CD4-positive, alpha-beta T cell treated with Interferon gamma for 1 hour (primary cell): ENCODE measurements at regions not wholly inside any gene's neighbourhood (a gene's known extent, or its start where the extent isn't known, plus 50 kb on each side); places are given as distances from the start of the nearest gene placed in this dataset.
"Not testable (repeated sequence)": the region's sequence is repeated elsewhere in the genome, so short reads cannot be mapped to it uniquely, and the experiment has no call there.

Source experiments
- DNase-seq: peaks from one replicate; pipeline ENCODE4 v3.0.0-alpha.2; 2020

DNA sequence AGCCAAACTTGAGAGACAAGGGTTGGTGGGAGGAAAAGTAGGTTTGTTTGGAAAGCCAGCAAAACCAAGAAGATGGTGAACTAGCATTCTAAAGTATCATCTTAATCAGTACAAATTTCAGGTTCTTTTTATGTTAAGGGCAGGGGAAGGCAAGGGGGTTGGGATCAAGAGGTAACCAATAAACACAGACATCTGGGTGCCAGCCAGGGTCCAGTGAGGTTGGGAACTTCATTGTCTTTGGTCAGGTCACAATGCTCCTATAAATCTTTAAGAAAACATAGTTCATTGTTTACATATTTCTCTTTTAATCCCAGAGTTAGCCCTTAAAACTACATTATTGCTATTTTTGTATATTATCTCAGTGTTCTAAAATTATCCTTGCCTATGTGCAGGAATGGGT lies 126.2 kb upstream of the NR5A2 start:
- DNase-seq = no peak

GRCh38 chr1:199907361-199907760 lies 120.1 kb upstream of the NR5A2 start:
- DNase-seq = no peak

- no peak for DNase-seq
Measured at GRCh38 chr1:199909137-199909536, 118.4 kb upstream of the NR5A2 start.

- DNase-seq = no peak
Measured at GRCh38 chr1:199913318-199913717, 114.2 kb upstream of the NR5A2 start.

GRCh38 chr1:199914546-199914945 lies 113.0 kb upstream of the NR5A2 start:
- DNase-seq = no peak

GRCh38 chr1:199918196-199918769 lies 109.2 kb upstream of the NR5A2 start:
- DNase-seq = no peak

- DNase-seq = no peak
Measured at GRCh38 chr1:199920635-199921034, 106.9 kb upstream of the NR5A2 start.

DNA sequence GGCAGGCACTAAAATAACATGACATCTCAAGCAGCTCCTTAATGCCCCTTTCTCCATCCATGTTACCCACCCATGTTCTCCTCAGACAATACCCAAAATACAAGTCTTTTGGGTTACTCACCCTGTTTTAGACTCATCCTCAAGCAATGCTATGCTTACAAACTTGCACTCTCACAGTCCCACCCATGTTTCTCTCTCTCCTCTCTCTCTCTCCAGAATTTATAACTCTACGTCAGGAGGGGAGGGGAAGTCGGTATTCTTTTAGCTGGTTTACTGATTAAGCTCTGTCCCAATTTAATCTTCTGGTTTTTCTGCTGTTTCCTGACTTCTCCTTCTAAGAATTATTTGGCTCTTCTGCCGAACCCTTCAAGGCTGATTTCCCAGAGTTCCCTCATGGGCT lies 98.0 kb upstream of the NR5A2 start:
- DNase-seq = no peak

- DNase-seq = not testable (repeated sequence)
Measured at GRCh38 chr1:199930067-199930466, 97.4 kb upstream of the NR5A2 start.

DNA sequence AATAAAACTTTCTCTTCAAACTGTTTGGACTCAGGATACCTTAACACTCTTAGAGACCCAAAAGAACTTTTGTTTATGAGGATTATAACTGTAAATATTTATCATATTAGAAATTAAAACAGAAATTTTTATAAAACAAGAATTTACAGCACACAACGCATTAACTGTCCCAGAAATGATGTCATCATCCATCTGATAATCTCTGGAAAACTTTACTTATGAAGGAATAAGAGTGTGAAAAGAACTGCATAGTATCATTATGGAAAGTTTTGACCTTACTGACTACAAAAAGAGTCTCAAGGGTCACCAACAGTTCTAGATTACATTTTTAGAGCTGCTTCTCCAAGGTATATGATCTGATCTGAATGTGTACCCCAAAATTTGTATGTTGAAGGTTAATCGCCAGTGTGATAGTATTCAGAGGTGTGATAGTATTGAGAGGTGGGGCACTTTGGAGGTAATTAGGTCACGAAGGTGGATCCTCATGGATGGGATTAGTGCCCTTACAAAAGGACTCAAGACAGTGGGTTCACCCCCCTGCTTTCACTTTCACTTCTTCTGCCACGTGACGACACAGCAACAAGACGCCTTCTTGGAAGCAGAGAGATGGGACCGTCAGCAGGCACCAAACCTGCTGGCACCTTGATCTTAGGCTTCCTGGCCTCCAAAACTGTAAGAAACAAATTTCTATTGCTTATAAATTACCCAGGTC lies 95.7 kb upstream of the NR5A2 start:
- peak; percentile 33 for DNase-seq

DNA sequence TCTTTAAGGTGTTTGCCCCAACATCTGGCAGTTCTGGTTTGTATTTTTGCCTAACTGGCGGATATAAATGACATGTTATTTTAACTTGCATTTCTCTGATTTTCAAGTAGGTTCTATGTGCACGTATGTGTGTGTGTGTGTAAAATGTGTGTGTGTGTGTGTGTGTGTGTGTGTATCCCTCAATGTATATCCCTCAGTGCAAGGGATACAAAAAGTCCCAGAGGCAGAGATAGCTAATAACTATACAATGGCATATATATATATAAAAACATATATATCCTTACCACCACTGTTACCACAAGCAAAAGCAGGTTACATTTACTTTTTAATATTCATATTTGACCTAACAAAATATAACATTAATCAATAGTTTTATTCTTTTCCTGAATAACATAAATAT lies 95.0 kb upstream of the NR5A2 start:
- DNase-seq = no peak

DNA sequence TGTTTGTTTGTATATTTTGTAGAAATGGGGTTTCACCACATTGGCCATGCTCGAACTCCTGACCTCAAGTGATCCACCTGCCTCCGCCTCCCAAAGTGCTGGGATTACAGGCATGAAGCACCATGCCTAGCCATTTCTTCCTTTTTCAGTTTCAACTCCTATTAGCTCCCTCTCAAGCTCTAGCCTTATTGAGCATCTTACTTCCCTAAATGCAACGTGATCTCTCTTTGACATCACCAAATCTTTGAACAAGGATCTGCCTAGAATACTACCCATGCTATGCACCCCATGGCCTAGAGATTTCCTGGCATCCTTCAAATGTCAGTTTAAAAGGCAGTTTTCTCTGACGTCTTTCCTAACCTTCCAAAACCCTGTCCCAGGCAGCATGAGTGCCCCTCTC lies 91.1 kb upstream of the NR5A2 start:
- DNase-seq = no peak

GRCh38 chr1:199937161-199937560 lies 90.3 kb upstream of the NR5A2 start:
- no peak for DNase-seq

DNA sequence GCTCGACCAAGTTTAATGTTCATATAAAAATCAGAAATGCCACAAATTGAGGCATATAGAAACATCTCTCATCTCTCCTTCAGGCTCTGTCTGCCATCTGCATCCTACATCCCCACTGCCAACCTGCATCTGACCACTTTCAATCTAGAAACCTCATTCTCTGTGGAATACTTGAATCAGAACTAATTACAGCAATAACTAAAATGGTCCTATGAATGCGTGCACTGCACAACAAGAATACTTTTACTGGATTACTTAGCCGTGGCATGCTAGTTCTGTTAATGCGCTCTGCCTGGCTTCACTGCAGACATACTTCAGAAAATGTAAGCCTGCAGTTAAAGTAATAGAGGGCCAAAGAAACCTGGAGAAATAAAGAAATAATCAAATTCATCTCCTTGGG lies 89.8 kb upstream of the NR5A2 start:
- no peak for DNase-seq

DNA sequence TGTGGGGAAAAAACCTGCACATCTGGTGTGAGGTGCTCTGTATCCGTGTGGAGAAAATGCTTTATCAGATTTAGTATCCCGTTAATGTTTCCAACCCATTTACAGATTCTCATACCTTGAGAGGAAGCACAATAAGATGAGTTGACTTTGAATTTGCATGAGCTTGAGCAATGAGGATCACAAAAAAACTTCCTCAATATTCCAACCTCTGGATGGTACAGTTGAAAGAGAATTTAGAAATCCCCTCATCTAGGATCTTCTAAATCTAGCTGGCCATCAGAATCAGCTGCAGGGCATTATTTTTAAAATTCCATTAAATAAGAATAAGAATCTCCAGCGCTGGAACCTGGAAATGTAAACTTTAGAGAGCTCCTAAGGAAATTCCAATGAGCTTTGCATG lies 82.5 kb upstream of the NR5A2 start:
- DNase-seq = no peak

DNA sequence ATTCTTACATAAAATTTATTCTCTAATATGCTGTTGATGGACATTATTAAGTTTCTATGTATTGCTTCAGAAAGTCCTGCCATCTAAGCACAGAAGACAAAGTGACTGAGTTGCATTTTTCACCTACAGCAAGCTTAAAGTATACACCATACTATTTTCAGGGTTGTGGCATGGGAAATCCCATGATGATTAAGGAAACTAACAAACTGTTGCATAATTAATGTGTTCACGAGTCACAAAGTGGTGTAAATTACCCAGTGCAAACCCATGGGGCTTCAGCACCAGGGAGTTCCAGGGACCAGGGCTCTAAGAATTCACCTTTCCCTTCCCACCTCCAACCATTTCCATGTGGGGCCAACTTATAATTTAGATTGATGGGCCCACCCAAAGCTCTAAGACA lies 81.9 kb upstream of the NR5A2 start:
- no peak for DNase-seq

- DNase-seq = no peak
Measured at GRCh38 chr1:199946305-199947155, 81.0 kb upstream of the NR5A2 start.

GRCh38 chr1:199948587-199949280 lies 78.8 kb upstream of the NR5A2 start:
- DNase-seq = no peak

DNA sequence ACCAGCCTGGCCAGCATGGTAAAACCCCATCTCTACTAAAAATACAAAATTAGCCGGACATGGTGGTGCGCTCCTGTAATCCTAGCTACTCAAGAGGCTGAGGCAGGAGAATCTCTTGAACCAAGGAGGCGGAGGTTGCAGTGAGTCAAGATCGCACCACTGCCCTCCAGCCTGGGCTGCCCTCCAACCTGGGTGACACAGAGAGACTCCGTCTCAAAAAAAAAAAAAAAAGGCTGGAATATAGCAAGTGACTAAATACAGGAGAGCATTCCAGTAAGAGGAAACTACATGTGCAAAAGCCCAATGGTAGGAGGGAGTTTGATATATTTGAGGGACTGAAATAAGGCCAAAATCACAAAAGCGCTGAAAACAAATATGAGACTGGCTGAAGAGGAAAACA lies 76.5 kb upstream of the NR5A2 start:
- not testable (repeated sequence) for DNase-seq

DNA sequence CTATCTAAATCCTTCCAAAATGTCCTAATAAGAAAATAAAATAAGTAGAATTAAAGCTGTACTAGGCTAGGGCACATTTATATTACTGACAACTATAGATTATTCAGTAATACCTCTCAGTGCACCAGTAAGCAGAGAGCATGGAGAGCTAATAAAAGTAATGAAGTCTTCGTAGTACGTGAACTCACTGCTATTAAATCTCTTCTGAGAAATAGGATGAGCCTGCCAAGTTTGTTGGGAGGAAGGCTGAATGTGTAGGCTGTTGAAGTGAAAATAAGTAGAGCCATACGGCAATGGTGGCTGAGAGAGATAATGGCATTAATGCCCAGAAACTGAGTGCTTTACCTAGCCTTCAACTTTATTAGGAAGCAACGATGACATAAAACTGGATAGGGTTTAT lies 73.9 kb upstream of the NR5A2 start:
- DNase-seq = no peak

GRCh38 chr1:199954699-199955098 lies 72.8 kb upstream of the NR5A2 start:
- DNase-seq = no peak

DNA sequence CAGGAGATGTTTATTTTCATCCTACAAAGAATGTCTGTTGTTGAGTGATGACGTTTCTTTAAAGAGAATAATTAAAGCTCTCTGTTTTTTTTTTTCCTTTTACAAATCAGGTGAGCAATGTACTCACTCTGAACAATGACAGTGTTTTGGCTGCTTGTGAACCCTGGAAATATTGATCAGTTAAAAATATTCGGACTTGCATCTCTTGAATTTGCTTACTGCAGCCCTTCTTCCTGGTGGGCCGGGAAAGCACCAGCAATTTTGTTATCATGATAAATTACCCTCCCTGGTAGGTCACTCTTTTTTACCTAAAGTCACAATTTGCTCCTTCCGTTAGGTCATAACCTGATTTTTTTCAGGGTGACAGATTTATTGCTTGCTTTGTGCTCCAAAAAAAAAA lies 72.3 kb upstream of the NR5A2 start:
- DNase-seq = no peak

- DNase-seq = no peak
Measured at GRCh38 chr1:199956005-199956404, 71.5 kb upstream of the NR5A2 start.
